ENCODE measurements at regions not wholly inside any gene's neighbourhood (a gene's known extent, or its start where the extent isn't known, plus 50 kb on each side); places are given as distances from the start of the nearest gene placed in this dataset.

- TF ChIP-seq EZH2phosphoT487 (IDR thresholded peaks at IDR 0.05; ENCODE audit: borderline replicate concordance, low read length) = no peak
- no peak for TF ChIP-seq CTCF (IDR thresholded peaks at IDR 0.05; ENCODE audit: low read depth, low read length, poor library complexity, severe bottlenecking)
Measured at GRCh38 chr3:74456166-74456565, 158.3 kb downstream of the CNTN3 start.
